IMR-90 (cell line): ENCODE measurements at regions not wholly inside any gene's neighbourhood (a gene's known extent, or its start where the extent isn't known, plus 50 kb on each side); places are given as distances from the start of the nearest gene placed in this dataset.

Source experiments
- ELK1 ChIP-seq: fragments of 150-350 bp; IDR thresholded peaks from 2 replicates; pipeline ENCODE4 v1.6.1; 2016; ENCODE audit warnings: low read depth, mild to moderate bottlenecking, low read length, moderate library complexity, borderline replicate concordance
- RAD21 ChIP-seq: IDR thresholded peaks from 2 replicates; pipeline ENCODE4 v1.6.1; 2012; ENCODE audit warnings: low read length, improper control_type of control experiment
- TF ChIP-seq, protein P1 (sequence below): conservative IDR thresholded peaks from 2 replicates; pipeline ENCODE4 v1.5.1; 2012; ENCODE audit warnings: mild to moderate bottlenecking, low read depth, low read length, improper control_type of control experiment

DNA sequence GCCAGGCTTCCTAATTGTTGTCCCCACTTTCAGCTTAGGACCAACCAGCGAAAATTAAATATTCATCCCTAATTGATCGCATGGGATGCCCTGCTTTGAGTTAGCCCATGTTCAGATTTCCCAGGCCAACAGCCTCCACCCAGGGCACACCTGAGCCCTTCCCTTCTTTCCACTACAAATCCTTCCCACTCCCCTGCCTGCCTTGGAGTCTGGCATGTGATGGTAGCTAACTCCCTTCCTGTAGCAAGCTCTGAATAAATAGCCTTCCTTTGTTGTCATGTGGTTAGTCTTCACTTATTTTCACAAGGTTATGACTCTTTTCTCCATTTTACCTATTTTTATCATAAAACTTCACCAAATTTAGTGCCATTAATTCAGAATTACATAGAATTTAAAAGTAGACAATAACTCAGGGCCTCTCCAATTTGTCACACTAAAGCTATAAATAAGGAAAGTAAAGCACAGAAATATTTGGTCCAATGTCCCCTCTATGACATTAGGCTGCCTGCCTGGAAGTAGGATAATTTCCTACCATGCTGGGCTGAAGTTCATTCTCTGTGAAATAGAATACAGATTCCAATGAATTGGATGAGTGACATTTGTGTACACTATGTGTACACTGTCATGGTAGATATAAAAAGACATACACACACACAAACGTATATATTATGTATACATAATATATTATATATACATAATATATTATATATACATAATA lies 166.4 kb upstream of the CPEB2 start:
- TF ChIP-seq, protein P1, sequence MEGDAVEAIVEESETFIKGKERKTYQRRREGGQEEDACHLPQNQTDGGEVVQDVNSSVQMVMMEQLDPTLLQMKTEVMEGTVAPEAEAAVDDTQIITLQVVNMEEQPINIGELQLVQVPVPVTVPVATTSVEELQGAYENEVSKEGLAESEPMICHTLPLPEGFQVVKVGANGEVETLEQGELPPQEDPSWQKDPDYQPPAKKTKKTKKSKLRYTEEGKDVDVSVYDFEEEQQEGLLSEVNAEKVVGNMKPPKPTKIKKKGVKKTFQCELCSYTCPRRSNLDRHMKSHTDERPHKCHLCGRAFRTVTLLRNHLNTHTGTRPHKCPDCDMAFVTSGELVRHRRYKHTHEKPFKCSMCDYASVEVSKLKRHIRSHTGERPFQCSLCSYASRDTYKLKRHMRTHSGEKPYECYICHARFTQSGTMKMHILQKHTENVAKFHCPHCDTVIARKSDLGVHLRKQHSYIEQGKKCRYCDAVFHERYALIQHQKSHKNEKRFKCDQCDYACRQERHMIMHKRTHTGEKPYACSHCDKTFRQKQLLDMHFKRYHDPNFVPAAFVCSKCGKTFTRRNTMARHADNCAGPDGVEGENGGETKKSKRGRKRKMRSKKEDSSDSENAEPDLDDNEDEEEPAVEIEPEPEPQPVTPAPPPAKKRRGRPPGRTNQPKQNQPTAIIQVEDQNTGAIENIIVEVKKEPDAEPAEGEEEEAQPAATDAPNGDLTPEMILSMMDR: no peak
- TF ChIP-seq ELK1 (no peak), RAD21 (no peak)
